Bronchial epithelial cell (primary cell): ENCODE measurements at regions not wholly inside any gene's neighbourhood (a gene's known extent, or its start where the extent isn't known, plus 50 kb on each side); places are given as distances from the start of the nearest gene placed in this dataset.

ENCODE experiments used
- DNase-seq: peaks from one replicate; pipeline ENCODE4 v3.0.0-alpha.2; 2010; ENCODE audit warnings: low read depth
- FAIRE-seq: peaks from 2 replicates; lab custom pipeline; 2011; peaks lifted over from hg19 to GRCh38; lab: Jason Lieb, UNC
- H3K27me3 ChIP-seq: 2 replicates; pipeline ENCODE4 v1.5.1; 2011; ENCODE audit warnings: low read length; ENCODE audit not compliant: control insufficient read depth, insufficient read depth
- H3K36me3 ChIP-seq: 2 replicates; pipeline ENCODE4 v1.5.1; 2011; ENCODE audit warnings: low read length; ENCODE audit not compliant: control insufficient read depth, insufficient read depth
- H3K4me3 ChIP-seq: 2 replicates; pipeline ENCODE4 v1.5.1; 2011; ENCODE audit warnings: mild to moderate bottlenecking, low read depth, low read length, control low read depth
- TF ChIP-seq, protein P1 (sequence below): IDR thresholded peaks from 2 replicates; pipeline ENCODE4 v1.5.1; 2011; ENCODE audit warnings: mild to moderate bottlenecking, moderate library complexity, low read length, control low read depth, inconsistent platforms; ENCODE audit not compliant: insufficient read depth, severe bottlenecking

DNA sequence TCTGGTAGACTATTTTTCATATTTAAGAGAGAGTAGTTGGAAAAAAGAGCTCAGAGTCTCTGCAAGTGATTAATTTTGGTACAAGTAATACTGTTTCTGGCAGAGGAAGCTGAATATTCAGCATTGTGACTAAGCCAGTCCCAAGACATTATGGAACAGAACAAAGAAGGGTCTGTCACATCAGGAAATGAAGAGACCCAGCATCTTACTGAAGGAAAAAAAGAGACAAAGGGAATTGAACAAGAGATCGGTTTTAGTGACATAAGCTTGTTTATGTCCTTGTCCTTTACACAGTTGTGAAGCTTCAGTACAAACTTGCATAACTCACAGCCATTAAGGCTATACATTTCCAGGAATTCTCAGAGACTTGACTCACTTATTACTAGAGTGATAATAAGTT lies 568.5 kb upstream of the SLC8A1 start:
- no peak for DNase-seq
- no peak for FAIRE-seq
- no peak overlapping the region for H3K4me3 ChIP-seq
- TF ChIP-seq, protein P1, sequence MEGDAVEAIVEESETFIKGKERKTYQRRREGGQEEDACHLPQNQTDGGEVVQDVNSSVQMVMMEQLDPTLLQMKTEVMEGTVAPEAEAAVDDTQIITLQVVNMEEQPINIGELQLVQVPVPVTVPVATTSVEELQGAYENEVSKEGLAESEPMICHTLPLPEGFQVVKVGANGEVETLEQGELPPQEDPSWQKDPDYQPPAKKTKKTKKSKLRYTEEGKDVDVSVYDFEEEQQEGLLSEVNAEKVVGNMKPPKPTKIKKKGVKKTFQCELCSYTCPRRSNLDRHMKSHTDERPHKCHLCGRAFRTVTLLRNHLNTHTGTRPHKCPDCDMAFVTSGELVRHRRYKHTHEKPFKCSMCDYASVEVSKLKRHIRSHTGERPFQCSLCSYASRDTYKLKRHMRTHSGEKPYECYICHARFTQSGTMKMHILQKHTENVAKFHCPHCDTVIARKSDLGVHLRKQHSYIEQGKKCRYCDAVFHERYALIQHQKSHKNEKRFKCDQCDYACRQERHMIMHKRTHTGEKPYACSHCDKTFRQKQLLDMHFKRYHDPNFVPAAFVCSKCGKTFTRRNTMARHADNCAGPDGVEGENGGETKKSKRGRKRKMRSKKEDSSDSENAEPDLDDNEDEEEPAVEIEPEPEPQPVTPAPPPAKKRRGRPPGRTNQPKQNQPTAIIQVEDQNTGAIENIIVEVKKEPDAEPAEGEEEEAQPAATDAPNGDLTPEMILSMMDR: no peak
- H3K27me3 ChIP-seq: no peaks in the 10 kb centered on the region
- H3K36me3 ChIP-seq: no peaks in the 10 kb centered on the region

DNA sequence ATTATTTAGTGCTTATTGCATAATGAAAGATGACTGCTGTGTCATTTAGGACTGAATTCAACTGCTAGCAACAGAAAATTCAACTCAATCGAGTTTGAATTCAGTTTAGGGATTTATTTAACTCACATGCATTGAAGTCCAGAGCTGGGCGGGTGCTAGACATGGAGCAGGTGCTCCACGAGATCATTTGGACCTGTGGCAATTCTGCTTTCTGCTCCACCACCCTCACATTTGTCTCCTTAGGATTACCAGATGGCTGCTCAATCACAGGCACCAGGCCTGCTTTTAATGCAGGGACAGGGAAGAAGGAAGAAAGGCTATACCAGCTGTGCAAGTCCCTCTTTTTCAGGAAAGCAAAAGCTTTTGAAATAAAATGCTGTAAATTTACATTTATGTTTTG lies 572.9 kb upstream of the SLC8A1 start:
- TF ChIP-seq, protein P1: no peak
- FAIRE-seq (no peak), DNase-seq (no peak)
- H3K27me3 ChIP-seq: no peaks in the 10 kb centered on the region
- H3K4me3 ChIP-seq: no peak overlapping the region
- no peaks in the 10 kb centered on the region for H3K36me3 ChIP-seq

DNA sequence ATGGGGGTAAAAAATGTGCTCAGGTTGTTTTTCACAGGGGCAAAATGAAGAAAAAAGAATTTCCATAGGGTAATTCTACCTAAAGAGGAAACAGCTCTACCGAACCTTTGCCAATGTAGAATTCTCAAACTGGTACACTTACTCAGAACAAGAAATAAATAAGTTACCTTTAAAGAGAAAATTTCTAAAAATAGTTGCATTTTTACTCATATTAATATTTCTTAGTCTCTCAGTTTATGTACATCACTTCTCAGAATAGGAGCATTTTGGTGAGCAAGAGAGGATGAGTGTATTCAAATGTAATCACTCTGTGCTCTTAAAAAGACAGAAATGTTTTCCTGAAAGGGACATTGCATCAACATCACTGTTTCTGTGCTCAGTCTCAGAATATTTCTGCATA lies 574.7 kb upstream of the SLC8A1 start:
- H3K27me3 ChIP-seq: no peaks in the 10 kb centered on the region
- no peak overlapping the region for H3K4me3 ChIP-seq
- FAIRE-seq: no peak
- DNase-seq: no peak
- TF ChIP-seq, protein P1: no peak
- no peaks in the 10 kb centered on the region for H3K36me3 ChIP-seq

DNA sequence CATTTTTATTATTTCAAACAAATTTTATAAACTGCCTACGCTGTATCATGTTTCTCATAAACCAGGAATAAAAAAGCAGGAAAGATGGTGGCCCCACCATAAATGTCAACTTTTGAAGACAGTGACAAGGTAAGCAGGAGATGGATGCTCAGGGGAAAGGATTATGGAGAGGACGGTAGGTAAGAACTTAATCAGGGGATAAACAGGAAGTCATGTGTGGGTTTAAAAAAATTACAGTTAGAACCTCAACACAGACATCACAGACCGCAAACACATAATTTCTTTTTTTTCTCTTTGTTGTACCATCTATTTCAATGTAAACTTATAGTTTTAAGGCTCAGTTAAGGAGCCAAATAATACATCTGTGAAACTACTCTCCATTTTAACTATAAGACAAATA lies 575.2 kb upstream of the SLC8A1 start:
- TF ChIP-seq, protein P1: no peak
- DNase-seq (no peak), FAIRE-seq (no peak)
- no peaks in the 10 kb centered on the region for H3K27me3 ChIP-seq
- no peak overlapping the region for H3K4me3 ChIP-seq
- no peaks in the 10 kb centered on the region for H3K36me3 ChIP-seq

DNA sequence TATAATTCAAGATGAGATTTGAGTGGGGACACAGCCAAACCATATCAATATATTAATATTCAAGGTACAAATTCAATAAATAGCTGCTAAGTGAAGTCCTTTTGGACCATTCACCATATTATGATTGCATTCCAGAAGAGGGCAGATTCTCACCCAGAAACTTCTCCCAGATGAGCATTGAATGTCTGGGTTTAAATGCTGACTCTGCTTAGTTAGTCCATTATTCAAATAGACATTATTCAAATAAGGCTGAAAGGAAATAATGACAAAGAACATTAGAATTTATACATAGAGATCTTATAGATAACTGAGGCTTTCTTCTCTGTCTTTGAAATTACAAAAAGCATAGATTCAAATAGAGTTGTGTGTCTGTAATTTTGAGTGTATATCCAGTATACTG lies 579.4 kb upstream of the SLC8A1 start:
- DNase-seq (no peak), FAIRE-seq (no peak)
- no peak overlapping the region for H3K4me3 ChIP-seq
- TF ChIP-seq, protein P1: no peak
- H3K36me3 ChIP-seq: no peaks in the 10 kb centered on the region
- H3K27me3 ChIP-seq: no peaks in the 10 kb centered on the region

DNA sequence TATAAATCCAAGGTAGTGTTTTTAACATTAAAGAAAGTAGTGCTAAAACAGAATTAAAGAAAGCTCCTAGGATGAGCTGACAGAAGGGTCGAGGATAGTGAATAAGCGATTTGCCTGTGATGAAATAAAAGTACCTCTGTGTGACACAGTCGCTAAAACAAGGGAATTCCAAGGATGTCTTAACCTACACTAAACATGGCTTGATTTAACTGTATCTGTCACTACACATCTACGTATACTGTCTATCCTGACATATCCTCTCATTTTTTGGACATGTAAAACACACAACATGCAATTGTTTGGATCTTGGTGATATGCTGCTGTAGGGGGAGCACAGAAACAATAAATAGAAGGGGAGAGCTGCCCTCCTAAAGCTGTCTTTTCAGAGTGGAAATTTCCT lies 580.8 kb upstream of the SLC8A1 start:
- no peak for FAIRE-seq
- no peaks in the 10 kb centered on the region for H3K27me3 ChIP-seq
- TF ChIP-seq, protein P1: no peak

More for the DNA sequence above, 580.8 kb upstream of the SLC8A1 start:
- no peak for DNase-seq
- Histone ChIP-seq H3K4me3 (no peak overlapping the region), H3K36me3 (no peaks in the 10 kb centered on the region)
